ENCODE measurements at regions not wholly inside any gene's neighbourhood (a gene's known extent, or its start where the extent isn't known, plus 50 kb on each side); places are given as distances from the start of the nearest gene placed in this dataset.

GRCh38 chr10:10418387-10418786 is 599.3 kb upstream of the CELF2 start:
- DNase-seq (ENCODE audit: extremely low read depth in 1 of 2, low read depth in 1 of 2): no peak

- DNase-seq (ENCODE audit: extremely low read depth in 1 of 2, low read depth in 1 of 2): no peak
Measured at GRCh38 chr10:10421071-10421470, 596.6 kb upstream of the CELF2 start.

GRCh38 chr10:10431422-10432066 is 586.1 kb upstream of the CELF2 start:
- no peak for DNase-seq (ENCODE audit: extremely low read depth in 1 of 2, low read depth in 1 of 2)

DNA sequence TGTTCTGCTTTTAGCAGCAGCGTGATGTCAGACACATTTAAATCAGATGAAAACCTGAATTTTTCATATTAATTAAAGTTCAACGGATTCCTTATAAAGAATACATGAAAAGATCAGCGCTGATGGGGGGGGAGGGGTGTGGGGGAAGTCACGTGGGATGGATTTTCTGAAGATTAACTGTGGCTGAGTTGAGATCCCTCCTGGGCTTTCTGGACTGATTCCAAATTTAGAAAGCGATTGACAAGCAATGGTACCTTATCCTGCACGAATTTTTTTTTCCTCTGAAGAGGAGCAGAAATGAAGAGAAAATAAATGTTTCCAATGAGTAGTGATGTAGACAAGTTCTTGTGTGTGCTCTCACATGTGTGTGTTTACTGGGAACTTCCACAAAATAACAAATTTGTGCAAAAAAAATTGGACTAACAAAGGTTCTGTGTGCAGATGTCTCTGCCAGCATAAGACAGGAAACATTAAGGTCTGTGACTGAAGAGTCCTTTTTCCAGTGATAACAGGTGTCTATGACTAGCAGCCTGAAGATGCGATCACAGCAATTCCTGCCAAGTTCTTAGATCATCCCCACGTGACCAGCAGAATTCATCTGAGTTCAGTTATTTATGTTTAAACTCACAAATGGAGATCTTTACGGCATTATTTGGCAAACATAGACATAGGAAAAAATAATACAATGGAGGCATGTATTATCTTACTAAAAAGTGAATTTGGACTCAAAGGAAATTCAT is 585.2 kb upstream of the CELF2 start:
- no peak for DNase-seq (ENCODE audit: extremely low read depth in 1 of 2, low read depth in 1 of 2)

GRCh38 chr10:10434312-10434711 is 583.4 kb upstream of the CELF2 start:
- no peak for DNase-seq (ENCODE audit: extremely low read depth in 1 of 2, low read depth in 1 of 2)

GRCh38 chr10:10437886-10438285 is 579.8 kb upstream of the CELF2 start:
- no peak for DNase-seq (ENCODE audit: extremely low read depth in 1 of 2, low read depth in 1 of 2)

DNA sequence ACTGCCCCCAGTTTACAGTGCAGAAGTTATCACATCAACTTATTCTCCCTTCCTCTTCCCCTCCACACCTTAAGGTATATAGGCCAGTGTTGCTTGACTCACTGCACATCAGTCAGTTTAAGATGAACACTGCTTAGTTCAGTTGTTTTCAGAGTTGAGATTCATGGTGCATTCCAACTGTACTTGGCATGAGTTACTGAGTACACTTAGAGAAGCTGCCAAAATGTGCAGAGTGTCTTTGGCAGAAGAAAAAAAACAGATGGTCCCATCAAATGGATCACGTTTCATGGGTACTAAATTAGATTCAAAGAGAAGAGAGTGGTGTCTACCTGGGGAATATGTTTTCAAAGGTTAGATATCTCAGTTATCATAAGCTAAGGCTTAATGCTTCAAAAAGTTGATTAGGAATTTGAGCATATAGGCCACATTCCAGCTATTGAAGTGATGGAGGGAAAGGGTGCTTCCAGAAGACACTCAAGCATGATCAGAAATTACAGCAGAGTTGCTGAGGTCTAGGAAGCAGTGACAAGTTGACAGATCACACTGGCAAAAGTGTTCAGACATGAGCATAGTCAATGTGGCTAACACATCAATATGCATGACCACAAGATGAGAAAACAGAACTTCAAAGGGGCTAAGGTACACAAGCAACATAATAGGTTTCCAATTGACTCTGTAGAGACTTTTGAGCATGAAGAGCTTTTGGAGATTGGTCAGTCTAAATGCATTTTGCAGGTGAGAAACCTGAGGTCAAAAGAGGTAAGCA is 579.2 kb upstream of the CELF2 start:
- no peak for DNase-seq (ENCODE audit: extremely low read depth in 1 of 2, low read depth in 1 of 2)

GRCh38 chr10:10456856-10457255 is 560.8 kb upstream of the CELF2 start:
- DNase-seq (ENCODE audit: extremely low read depth in 1 of 2, low read depth in 1 of 2): no peak

GRCh38 chr10:10460451-10460850 is 557.2 kb upstream of the CELF2 start:
- no peak for DNase-seq (ENCODE audit: extremely low read depth in 1 of 2, low read depth in 1 of 2)

DNA sequence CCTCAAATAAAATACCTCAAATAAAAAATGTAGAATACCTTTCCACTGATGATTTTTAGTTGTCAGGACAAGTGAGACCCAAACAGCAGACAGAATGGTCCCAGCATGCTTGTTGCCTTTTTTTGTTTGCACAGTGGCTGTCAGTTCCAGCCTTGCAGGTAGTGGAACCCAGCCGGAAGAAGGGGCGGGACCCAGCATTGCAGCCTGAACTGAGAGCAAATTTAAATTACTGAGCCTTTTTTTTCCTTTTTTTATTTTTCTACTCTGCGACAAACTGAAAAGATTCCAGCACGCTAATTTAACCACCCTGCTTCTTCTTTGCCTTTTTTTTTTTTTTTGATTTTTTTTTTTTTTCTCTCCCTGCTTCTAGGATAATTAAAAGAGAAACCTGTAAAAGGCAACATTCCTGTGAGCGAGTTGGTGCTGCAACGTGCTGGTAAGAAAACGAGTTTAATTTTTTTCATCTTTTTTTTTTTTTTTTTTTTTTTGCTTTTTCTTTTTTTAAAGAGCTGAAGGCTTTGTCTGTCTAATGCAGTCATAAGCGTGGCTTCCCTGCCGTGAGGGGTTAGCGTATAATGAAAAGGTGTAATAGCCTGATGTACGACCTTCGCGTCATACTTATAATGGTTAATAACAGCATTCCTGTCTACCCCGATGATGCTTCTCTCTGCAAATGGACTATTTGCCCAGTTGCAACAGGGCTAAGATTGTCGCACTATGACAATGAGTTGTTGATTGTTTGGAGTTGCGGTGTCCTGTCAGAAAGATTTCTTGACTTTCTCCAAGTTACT is 555.3 kb upstream of the CELF2 start:
- no peak for DNase-seq (ENCODE audit: extremely low read depth in 1 of 2, low read depth in 1 of 2)

DNA sequence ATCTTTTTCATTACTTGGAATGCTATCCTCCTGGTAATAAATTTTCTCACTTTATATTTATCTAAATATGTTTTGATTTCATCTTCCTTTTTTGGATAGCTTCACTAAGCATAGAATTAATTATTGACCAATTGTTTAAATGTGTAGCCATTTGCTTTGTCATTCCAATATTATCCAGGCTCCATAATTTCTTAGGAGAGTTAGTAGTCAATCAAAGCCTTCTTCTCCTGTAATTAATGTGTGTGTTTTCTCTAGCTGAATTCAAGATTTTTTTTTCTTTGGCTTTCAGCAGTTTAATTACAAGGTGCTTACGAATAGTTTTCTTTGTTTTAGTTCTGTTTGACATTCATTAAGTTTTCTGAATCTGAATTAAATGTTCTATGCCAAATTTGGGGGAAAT is 545.9 kb upstream of the CELF2 start:
- no peak for DNase-seq (ENCODE audit: extremely low read depth in 1 of 2, low read depth in 1 of 2)

DNA sequence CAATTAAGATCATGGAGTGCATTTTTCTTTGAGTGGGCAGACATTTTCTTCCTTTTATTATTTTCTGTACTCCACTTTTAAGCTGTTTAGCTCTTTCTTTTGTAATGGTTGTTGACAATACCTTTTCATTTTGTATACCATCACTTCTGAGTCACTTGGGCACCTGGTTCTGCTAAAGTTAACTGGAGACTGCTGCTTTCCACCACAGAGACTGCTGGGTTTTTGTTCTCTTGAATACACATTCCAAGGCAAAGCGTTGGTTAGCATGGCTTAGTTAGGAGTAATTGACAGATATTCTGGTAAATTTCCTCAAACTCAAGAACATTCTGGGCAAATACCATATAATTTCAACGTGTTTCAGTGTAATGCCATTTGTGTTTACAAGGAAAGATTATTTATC is 541.9 kb upstream of the CELF2 start:
- no peak for DNase-seq (ENCODE audit: extremely low read depth in 1 of 2, low read depth in 1 of 2)

GRCh38 chr10:10477844-10478243 is 539.8 kb upstream of the CELF2 start:
- DNase-seq (ENCODE audit: extremely low read depth in 1 of 2, low read depth in 1 of 2): no peak

GRCh38 chr10:10479465-10479864 is 538.2 kb upstream of the CELF2 start:
- no peak for DNase-seq (ENCODE audit: extremely low read depth in 1 of 2, low read depth in 1 of 2)

DNA sequence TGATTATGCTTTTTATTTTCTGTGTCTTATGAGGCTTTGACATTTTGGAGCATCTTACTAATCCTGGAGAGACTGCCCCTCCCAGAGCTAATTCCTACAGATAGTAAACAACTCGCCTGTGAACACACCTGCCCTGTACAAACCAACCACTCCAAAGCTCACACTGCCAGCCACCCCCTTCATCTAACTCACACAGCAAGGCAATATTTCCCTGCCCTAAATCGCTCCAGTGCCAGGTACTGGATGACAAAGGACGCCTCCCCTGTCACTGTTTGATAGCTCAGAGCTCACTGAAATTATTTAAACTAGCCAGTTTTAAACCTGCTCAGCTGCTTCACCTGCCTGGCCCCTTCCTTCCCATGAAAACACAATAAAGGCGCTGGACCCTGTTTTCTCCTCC is 535.1 kb upstream of the CELF2 start:
- DNase-seq (ENCODE audit: extremely low read depth in 1 of 2, low read depth in 1 of 2): no peak

DNA sequence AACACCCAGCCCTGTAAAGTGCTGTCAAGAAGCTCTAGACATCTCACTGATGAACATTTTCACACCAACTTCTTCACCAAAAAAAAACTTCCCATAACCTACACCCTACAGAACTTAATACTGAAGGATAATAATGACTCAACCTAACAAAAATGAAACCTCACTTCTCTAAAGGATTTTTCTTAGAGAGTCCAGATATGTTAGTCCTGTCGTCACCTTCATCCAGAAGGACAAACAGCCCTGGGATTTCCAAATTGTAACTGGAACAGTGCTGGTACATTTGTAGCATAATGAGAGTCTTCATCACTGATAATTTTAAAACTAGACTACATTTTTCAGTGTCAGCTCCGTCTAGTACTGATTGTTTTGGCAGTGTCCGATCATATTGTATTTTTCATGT is 528.6 kb upstream of the CELF2 start:
- no peak for DNase-seq (ENCODE audit: extremely low read depth in 1 of 2, low read depth in 1 of 2)

- DNase-seq (ENCODE audit: extremely low read depth in 1 of 2, low read depth in 1 of 2): no peak
Measured at GRCh38 chr10:10489805-10490571, 527.7 kb upstream of the CELF2 start.

GRCh38 chr10:10490581-10490980 is 527.1 kb upstream of the CELF2 start:
- no peak for DNase-seq (ENCODE audit: extremely low read depth in 1 of 2, low read depth in 1 of 2)

- DNase-seq (ENCODE audit: extremely low read depth in 1 of 2, low read depth in 1 of 2): no peak
Measured at GRCh38 chr10:10492420-10492819, 525.3 kb upstream of the CELF2 start.

DNA sequence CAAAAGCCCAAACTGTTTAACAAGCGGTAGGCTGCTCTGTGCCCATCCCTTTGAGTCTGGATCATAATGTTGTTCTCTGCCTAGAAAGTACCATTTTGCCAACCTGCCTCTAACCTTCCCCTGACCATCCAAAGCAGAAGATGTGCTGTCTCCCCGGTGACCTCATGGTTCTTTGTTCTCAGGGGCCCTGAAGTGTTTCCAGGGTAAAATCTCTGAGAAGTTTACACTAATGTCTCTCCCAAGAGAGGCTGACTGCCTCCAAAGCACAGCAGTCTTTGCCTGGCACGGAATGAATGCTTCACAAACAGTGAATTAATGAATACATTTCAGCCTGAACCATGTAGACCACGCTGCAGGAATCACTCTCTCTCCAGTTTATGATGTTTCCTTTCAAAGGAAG is 523.8 kb upstream of the CELF2 start:
- DNase-seq (ENCODE audit: extremely low read depth in 1 of 2, low read depth in 1 of 2): no peak

Measured in stimulated activated CD8-positive, alpha-beta memory T cell treated with anti-CD3 and anti-CD28 coated beads, Interleukin-7, amount 100 ng/mL, for 48 hours (primary cell).